NCI-H1417 (cell line): ENCODE measurements at regions not wholly inside any gene's neighbourhood (a gene's known extent, or its start where the extent isn't known, plus 50 kb on each side); places are given as distances from the start of the nearest gene placed in this dataset.
"Not testable (repeated sequence)": the region's sequence is repeated elsewhere in the genome, so short reads cannot be mapped to it uniquely, and the experiment has no call there.

Experiments used
- DNase-seq, 3 experiments: peaks; one replicate each; lab custom pipeline; 2025; lab: John Stamatoyannopoulos, UW

DNA sequence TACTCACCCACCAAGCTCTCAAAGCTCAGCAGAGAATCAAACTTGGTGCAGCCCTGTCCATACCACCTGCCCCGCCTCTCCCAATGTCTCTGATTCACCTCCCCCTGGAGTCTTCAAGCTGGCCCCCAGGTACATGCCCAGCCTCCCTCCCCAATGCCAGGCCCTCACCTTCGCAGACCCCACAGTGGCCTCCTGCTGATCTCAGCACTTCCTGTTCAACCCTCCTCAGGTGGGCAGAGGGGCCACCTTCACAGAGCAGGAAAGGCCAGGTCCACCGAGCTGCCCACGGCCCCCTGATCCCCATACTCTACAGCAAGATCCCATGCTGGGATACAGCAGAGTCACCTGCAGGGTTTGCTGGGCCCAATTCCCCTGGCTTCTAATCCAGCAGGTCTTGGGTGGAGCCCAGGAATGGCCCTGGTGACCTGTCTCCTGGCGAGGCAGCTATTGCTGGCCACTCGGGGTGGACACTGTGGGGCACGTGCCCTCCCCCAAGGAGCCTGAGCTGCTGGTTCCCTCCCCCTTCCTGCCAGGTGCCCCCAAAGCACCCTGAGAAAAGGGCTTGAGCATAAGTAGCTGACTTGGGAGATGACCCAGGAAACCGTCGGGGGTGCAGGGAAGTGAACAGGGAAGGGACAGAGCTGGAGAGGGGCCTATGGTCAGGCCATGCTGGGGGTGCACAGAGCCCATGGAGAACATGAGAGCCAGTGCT lies 150.7 kb downstream of the BRD1 start:
- DNase-seq, result no peak

DNA sequence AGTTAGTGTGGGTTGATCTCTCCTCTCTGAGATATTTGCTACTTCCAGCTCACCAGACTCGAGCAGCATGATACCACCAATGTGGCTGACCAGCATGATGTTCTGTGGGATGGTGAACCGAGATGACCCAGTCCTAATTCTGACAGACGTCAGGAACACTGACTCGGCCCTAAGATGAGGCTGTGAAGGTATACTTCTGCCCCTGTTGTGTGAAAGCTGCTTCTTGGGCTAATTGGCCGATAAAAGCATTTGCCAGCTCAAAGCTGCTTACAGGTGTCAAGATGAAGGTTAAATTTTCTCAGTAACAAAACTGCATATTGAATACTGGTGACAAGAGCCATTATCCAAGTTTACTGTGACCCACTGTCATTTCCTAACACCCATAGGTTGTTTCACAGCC lies 151.4 kb downstream of the BRD1 start:
- DNase-seq, result no peak

DNA sequence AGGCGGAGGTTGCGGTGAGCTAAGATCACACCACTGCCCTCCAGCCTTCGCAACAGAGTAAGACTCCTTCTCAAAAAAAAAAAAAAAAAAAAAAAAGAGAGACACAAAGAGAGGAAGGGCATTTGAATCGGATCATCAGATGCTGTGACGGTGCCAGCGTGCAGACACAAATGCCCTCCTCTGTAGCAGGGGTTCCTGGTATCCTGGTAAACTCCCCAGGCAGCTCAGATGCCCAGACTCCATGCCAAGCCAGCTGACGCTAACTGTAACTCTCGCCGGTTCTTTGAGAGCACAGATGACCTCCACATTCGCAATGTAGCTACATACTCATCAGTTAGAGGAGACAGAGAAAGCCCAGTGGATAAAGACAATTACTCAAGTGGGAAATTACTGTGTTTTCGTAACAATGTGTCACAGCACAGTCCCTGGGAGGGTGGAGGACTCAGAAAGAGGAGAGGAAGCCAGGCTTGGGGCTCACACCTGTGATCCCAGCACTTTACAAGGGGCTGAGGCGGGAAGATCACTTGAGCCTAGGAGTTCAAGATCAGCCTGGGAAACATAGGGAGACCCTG lies 153.1 kb downstream of the BRD1 start:
- DNase-seq, result no peak

DNA sequence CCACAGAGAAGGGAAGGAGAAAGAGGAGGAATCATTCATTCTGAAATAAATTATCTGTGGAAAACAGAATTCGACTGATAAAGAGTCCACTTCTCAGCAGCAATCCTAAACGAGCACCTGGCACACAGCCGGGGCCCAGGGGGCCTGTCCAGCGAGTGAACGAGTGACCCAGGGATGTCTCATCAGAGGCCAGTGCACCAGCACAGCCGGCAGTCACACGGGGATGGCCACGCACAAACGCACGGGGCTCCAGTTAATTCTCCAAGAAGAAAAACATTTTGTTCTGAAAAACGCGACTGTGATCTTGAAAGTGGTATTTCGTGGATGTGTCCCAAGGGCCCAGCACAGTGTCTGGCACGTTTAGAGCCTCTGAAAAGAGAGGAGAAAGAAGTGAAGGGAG lies 154.6 kb downstream of the BRD1 start:
- DNase-seq, result no peak

DNA sequence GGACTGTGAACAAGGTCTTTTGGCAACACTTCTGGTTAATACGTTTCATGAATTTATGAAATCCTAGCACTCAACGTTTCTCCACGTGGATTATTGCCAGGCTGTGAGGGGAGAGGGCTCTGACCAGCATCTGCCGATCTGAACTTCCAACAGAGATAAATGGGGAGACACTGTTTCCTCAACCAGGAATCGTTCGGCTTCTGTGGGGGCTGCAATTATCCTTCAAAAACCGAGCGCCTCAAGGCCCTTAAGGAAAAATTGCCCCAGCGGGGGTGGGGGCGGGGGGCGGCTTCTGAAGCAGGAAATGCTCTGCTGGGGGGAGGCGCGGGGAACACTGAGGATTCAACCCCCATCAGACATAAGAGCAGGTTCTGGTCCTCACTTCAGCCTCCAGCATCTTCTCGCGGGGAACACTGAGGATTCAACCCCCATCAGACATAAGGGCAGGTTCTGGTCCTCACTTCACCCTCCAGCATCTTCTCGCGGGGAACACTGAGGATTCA lies 155.6 kb downstream of the BRD1 start:
- DNase-seq, result no peak

DNA sequence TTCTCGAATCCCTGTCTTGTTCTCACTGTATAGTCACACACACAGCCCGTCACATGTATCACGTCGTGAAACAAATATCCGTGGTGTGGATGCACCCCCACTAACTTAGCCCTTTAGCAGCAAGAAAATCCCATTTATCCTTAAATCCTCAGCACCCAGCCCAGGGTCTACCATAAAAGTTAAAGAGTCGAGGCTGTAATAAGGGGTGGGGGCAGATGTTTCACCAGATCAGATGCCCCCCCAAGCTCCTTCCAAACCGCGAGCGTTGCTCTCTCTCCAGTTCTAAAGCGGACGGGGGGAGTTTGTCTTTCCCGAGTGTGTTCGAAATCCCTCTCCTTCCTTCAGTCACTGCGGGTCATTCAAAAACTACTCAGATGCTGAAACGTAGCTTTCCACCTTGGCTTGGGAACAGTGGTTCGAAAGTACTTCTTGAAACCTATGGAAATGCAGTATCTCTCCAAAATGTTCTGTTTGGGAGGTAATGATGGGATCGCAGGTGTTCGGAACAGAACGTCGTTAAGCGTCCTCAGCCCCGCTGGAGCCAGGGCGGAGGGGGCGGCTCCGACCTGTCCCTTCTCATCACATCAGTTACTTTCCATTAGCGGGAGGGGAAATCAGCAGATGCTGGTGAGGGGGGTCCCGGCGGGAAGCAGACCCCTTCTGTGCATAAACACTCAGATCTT lies 156.2 kb downstream of the BRD1 start:
- no peak for DNase-seq

DNA sequence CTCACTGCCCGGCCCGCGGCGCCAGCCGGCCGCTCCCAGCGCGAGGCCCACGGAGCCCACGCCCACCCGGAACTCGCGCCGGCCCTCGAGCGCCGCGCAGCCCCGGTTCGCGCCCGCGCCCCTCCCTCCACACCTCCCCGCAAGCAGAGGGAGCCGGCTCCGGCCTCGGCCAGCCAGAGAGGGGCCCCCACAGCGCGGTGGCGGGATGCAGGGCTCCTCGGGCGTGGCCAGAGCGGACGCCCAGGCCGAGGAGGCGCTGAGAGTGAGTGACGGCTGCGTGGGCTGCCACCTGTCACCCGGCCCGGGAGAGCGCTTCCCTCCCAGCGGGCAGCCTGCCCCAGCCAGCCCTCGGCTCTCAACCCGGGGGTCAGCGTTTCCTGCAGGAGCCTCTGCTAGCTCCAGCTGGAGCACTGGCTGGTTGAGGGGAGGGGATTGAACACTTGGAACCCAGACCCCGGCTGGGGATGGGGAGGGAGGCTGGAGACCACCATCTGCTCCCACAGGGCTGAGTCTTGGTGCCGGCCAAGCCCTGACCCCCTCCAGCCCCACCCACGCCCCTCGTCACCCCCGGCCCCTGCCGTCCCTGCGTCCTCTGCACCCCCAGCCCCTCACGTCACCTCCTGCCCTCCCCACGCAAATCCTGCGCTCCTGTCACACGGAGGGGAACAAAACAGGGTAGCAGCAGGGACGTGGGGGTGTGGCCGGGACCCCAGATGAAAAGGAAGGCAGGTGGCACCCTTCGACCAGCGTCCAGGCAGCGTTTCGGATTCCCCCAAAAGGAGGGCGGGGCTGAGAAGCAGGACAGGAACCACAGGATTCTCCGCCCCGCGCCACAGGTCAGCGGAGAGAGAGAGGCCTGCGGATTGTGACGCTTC lies 157.0 kb downstream of the BRD1 start:
- DNase-seq, result no peak

DNA sequence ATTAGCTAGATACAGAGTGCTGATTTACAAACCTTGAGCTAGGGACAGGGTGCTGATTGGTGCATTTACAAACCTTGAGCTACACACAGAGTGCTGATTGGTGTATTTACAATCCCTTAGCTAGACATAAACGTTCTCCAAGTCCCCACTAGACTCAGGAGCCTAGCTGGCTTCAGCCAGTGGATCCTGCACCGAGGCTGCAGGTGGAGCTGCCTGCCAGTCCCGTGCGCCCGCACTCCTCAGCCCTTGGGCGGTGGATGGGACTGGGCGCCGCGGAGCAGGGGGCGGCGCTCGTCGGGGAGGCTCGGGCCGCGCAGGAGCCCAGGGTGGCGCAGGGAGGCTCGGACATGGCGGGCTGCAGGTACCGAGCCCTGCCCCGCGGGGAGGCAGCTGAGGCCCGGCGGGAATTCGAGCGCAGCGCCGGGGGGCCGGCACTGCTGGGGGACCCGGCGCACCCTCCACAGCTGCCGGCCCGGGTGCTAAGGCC lies 157.7 kb downstream of the BRD1 start:
- DNase-seq, result not testable (repeated sequence)

DNA sequence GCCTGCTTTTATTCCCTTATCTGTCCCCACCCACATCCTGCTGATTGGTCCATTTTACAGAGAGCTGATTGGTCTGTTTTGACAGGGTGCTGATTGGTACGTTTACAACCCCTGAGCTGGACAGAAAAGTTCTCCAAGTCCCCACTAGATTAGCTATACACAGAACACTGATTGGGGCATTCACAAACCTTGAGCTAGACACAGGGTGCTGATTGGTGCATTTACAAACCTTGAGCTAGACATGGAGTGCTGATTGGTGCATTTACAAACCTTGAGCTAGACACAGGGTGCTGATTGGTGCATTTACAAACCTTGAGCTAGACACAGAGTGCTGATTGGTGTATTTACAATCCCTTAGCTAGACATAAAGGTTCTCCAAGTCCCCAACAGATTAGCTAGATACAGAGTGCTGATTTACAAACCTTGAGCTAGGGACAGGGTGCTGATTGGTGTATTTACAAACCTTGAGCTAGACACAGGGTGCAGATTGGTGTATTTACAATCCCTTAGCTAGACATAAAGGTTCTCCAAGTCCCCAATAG lies 158.2 kb downstream of the BRD1 start:
- DNase-seq, result not testable (repeated sequence)

DNA sequence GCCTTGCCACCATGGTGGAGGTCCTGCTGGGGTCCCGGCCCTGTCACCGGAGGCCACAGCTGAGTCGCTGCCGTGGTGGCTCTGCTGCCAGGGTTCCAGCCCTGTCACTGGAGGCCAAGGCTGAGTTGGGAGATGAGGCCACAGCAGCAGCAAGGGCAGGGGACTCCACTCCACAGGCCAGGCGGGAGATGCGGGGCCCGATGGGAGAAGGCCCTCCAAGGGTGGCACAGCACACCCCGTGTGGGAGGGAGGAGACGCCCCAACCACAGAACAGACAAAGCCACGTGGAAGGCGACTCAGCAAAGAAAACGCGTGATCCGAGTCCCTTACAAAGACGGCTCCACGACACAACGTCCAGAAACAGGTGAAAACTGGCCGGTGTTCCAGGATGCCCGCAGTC lies 159.3 kb downstream of the BRD1 start:
- no peak for DNase-seq

DNA sequence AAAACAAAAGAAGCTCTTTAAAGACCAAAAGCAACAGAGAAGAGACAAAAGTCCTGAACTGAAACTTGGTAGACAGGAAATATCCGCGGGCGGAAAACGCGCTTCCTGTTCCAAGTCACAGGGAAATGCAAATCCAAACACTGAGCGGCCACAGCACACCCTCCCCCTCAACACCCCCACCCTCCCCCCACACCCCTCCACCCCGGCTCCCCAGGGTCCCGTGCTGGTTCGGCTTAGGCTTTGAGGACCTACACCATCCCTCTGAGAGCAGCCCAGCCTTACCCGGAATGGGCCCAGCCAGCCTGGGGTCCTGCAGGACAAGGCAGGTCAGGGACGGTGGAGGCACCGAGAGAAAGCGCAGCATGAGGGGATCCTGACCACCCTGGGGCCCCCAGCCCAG lies 160.4 kb downstream of the BRD1 start:
- DNase-seq, result no peak

DNA sequence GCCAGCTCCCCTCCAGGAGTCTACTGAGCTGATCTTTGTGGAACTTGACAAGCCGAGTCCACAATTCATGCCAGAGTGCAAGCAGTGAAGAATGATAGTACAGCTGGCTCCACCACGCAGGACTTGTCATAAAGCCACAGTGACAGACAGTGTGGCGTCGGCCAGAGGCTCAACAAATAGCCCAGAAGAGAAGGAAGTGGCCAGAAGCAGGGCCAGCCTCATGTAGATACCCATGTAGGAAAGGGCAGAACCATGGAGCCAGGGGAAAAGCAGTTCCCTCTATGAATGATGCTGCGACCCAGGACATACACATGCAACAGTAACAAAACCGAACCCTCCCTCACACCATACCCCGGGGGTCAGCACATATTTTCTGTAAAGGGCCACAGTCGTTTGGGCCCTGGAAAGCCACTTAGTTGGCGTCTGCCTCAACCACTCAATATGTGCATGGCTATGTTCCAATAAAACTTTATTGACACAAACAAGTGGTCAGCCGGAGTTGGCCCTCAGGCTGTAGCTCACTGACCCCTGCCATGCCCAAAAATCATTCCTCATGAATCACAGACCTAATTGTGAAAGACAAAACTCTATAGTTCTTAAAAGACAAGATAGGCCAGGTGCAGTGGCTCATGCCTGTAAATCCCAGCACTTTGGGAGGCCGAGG lies 161.4 kb downstream of the BRD1 start:
- DNase-seq, result no peak

DNA sequence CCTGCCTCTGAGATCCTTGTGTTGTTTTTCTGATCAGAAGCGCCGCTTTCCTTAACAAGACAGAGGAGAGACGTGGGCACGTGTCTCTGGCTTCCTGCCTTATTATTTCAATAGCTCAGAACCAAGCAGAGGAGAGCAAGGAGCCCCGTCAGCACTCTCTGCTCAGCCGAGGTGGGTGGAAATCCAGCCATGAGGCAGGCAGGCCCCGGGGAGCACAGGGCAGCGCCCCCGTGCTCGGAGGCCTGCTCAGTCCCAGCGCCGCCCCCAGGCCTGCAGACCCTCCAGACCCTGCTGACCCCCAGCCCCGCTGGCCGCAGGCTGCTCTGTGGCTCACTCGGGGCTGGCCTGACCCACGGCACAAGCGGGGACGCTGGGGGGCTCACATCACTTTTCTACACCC lies 162.8 kb downstream of the BRD1 start:
- no peak for DNase-seq

DNA sequence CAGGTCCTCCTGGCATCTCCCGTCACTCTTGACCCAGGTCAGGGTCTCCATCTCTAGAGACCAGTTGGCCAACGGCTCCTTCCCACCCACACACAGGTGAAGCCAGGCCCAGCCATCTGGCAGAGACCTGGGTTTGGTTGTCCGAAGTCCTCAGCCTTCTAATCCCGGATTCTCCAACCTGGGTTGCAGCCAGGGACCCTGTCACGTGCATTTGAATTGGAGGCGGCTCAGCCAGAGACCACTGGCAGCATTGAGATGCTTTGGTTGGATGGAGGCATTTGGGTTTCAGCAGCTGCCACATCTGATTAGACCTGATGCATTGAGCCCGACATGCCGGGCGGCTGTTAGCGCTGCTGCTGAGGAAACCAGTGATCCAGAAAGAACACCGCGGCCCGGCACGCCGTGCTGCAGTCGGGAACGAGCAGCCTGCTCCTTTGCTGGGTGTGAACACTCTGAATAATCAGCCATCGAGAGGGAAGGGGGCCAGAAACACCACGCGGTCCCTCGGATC lies 163.2 kb downstream of the BRD1 start:
- no peak for DNase-seq

DNA sequence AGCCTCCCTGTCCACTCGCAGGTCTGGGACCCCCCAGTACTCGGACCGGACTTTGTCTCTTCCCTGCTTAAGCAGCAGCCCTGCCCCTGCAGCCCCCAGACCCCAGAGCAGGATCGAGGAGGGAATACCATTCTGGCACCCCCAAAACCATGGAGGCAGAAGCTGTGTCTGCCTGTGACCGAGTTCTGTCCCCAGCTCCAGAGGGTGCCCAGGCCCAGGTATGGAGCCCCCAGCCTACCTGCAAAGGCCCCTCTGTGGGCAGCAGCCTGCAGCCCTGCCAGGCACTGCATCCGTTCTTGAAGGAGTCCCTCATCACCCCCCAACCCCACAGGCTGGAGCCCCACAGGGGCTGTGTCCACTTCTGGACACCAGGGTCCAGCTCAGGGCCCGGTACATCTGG lies 163.8 kb downstream of the BRD1 start:
- no peak for DNase-seq

DNA sequence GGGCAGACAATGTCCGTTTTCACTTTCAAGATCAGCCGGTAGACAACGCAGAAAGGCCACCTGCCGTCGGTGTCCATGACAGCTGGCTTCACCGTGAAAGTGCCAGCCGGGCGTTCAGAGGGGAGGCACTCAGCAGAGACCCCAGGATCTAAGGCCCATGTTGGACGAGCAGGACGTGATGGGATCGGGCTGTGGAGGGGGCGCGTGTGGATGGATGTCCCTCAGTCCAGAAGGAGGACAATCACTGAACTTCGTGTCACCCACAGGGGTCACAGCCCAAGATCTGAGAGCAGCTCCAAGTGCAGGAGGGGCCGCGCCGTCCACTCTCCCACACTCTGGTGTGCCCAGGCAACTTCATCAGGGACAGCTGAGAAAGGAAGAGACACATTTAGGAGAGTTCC lies 164.4 kb downstream of the BRD1 start:
- no peak for DNase-seq

DNA sequence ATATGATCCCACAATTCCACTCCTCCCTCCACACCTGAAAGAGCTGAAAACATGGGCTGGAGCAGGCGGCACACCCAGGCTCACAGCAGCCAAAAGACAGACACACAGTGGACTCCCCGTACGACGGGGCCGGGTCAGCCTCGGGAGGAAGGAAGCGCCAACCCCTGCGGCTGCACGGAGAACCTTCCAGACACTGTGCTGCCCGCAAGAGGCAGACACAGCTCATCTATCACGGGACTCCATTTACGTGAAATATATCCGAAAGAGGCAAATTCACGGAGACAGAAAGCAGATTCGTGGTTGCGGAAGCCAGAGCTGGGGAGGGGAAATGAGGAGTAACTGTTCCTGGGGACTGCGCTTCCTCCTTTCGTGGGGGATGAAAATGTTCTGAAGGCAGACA lies 165.0 kb downstream of the BRD1 start:
- DNase-seq, result no peak

DNA sequence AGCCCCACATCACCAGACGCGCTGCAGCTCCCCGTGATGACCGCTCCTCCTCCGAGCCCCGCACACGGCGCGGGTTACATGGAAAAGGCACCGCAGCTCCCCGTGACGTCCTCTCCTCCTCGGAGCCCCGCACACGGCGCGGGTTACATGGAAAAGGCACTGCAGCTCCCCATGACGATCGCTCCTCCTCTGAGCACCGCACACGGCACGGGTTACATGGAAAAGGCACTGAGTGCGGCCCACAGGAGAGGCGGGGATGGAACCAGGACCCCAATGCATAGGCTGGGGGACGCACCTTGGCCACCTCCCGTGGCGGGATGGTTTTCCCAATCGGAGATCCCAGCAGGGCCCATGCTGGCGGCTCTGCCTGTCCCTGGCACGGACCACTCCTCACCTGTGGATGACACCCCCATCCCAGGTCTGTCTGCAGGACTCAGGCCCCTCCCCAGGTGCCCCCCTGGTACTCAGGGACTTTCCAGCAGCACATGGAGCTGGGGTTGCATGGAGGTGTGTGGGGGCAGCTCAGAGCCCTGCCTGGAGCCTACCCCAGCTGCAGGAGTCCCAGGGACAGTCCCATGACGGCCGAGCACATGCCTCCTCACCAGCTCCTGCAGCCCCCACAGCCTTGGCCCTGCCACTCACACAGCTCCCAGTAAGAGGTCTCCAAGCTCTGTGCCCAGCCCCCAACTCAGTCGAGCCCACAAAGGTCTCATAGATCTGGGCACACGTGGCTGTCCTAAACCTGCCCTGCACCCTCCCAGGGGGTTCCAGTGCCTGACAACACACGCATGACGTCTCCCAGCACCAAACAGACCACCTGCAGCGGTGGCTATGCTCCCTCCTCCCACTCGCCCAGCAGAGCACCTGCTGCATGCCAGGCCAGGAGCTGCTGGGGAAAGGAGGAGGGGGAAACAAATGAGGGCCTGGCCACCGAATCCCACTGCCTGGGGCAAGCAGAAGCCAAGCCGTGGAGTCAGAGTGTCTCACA lies 166.6 kb downstream of the BRD1 start:
- peak in 2 of 3 experiments; percentile 1 to 21 for DNase-seq

DNA sequence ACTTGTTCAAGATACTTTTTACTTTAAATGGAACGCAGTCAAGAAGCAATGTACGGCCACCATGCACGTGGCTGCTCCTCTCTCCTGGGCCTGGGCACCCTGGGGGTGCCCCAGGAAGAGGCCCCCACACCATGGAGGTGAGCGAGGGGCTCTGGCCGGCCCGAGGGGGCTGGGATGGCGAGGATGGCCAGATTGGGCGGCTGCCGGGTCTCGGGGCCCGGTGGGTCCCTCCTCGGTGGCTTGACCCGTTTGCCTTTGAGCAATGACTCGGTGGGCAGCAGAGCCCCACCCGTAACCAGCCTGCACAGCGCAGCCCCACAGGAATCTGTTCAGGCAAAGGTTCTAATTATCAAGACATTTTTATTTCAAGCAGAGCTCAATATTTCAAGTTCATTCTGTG lies 167.4 kb downstream of the BRD1 start:
- DNase-seq, result no peak

DNA sequence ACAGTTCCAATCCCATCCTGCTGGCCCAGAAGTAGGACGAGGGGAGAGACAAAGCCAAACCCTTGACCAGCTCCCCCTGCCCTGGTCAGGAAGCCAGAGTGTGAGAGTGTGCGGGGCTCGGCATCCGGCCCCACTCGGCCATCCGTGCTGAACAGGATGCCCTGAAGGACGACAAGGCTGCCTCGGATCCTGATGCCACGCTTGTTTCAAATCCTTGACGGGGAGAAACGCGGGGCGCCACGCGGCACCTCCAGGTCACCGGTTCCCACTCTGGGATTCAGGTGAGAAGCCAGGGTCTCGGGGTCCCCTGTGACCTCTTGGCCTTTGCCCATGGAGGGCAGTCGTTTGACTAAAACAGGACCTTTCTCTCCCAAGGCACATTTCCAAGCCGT lies 167.8 kb downstream of the BRD1 start:
- no peak for DNase-seq
